ENCODE measurements at regions not wholly inside any gene's neighbourhood (a gene's known extent, or its start where the extent isn't known, plus 50 kb on each side); places are given as distances from the start of the nearest gene placed in this dataset.

DNA sequence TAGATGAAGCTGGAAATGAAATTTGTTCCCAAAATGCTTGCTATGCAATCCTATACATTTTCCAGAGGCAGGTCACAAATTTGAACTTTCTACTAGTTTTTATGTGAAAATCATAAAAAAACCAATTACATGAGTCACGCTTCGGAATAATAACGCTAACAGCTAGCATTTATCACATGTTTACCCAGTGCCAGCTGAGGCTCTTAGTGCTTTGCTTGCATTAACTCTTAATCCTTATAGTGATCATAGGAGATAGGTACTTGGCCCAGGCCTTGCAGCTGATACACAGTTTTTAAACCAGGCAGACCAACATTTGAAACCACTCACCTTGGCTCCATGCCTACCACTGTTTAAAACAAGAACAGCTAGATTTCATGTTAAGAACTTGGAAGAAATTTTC, 131.8 kb upstream of the RAG2 start:
- DNase-seq (ENCODE audit: low read depth) = no peak

DNA sequence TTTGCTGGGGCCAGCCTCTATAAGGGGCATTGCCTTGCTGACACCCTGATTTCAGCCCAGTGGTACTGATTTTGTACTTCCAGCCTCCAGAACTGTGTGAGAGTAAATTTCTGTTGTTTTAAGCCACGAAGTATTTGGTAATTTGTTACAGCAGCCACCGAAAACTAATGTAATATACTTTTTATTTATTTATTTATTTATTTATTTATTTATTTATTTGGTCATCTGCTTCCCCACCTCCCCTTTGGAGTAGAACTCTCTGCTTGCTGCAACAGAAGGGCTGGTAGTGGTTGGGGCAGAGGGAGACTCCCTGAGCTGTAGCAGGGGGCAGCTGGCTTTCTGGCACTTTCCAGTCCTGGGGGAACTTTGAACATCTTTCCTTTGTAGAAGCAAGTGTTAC, 128.4 kb upstream of the RAG2 start:
- DNase-seq (ENCODE audit: low read depth) = no peak

GRCh38 chr11:36724742-36725385, 126.8 kb upstream of the RAG2 start:
- DNase-seq (ENCODE audit: low read depth) = no peak

GRCh38 chr11:36722421-36722820, 124.4 kb upstream of the RAG2 start:
- no peak for DNase-seq (ENCODE audit: low read depth)

DNA sequence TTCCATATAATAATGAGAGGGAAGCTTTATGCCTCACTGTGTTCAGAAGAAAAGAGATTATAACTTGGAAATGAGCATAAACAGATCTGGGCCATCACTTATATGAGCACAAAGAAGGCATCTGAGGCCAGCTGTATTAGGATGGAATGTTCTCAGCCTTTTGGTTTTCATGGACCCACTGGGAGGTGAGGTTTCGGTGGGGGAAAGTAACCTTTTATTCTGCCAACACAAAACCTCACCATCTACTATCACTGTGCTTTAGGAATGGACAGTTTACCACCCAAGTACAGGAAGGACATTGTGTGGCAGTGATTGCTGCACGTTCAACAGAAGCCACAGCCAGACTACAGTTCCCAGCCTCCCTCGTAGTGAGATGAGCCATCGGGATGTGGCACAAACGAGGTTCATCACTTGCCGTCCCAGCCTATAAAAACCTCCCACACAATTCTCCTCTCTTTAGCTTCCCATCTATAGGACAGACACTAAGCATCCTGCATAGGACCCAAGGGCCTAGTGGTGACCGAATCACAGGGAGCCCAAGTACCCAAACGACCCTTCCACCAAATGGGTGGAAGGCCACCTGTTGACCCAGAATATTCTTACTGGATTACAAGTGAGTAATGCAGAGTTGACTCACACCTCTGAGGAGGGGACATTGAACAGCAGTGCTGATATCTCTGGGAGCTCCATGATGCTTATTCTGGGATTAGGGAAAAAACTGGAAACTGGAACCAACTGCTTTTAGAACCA, 121.5 kb upstream of the RAG2 start:
- DNase-seq (ENCODE audit: low read depth) = no peak

DNA sequence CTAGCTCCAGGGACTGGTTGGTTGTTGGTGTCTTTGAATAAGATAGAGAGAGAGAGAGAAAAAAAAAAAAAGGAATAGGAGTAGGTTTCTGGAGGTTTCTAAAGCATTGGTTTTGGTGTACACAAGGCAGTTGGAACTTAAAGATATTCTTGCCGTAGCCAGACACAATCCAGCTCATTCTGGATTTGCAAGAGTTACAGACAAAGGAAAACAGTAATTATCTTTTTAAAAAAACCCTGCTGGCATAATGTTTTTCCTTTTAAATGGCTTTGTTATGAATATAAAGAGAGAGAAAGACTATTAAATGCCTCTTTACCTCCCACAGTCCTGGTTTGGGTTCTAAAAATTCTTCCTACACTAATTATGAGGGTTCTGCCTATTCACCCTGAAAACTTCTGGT, 120.4 kb upstream of the RAG2 start:
- no peak for DNase-seq (ENCODE audit: low read depth)

DNA sequence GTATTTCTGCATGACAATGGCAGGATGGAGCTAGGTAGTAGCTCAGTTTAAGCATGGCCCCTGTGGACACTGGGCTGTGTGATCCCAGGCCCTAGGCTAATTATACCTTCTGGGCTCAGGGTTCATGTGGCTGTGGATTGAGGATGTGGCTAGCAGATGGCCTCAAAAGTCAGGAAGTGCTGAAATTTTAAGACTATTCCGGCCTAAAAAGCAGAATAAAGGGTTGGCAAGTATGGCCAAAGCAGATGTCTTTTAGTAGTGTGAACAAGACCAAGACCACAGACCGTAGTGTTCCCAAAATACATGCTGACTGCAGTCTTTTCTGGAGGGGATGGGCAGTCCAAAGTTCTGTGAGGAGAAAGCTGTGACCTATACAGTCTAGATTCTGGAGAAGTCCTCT, 115.7 kb upstream of the RAG2 start:
- no peak for DNase-seq (ENCODE audit: low read depth)

- no peak for DNase-seq (ENCODE audit: low read depth)
Measured at GRCh38 chr11:36711104-36711825, 113.2 kb upstream of the RAG2 start.
